ENCODE measurements at regions not wholly inside any gene's neighbourhood (a gene's known extent, or its start where the extent isn't known, plus 50 kb on each side); places are given as distances from the start of the nearest gene placed in this dataset.

GRCh38 chr11:92897487-92897886, 72.0 kb upstream of the MTNR1B start:
- Histone ChIP-seq H3K4me1 (no peaks in the 10 kb centered on the region), H3K4me3 (no peak overlapping the region), H3K9me3 (no peaks in the 10 kb centered on the region), H3K36me3 (no peaks in the 10 kb centered on the region), H3K27me3 (peaks cover 0 to 15% (median 0%) of the 10 kb centered on the region in 9 donors), H3K27ac (no peak overlapping the region)
- 83 to 88% (median 84%) methylated on average over 6 of the region's 6 CpGs for WGBS, 4 donors
- intact Hi-C loops (cut with DNase I): no loop called here
- no peak for TF ChIP-seq POLR2A (IDR thresholded peaks at IDR 0.05)
- no peak for TF ChIP-seq CTCF (IDR thresholded peaks at IDR 0.05)
- ATAC-seq (no peak), DNase-seq (no peak)

- 79 to 87% (median 84%) methylated on average over 1 of the region's 1 CpG for WGBS, 4 donors
- no peak overlapping the region for H3K27ac ChIP-seq
- intact Hi-C loops (cut with DNase I): no loop called here
- H3K27me3 ChIP-seq: peaks cover 0 to 11% (median 0%) of the 10 kb centered on the region in 9 donors
- H3K4me3 ChIP-seq: no peak overlapping the region
- H3K36me3 ChIP-seq: no peaks in the 10 kb centered on the region
- no peak for ATAC-seq
- H3K9me3 ChIP-seq: no peaks in the 10 kb centered on the region
- no peak for DNase-seq
- TF ChIP-seq CTCF (IDR thresholded peaks at IDR 0.05) (no peak), POLR2A (IDR thresholded peaks at IDR 0.05) (no peak)
- H3K4me1 ChIP-seq: no peaks in the 10 kb centered on the region
These were observed 67.0 kb upstream of the MTNR1B start for GRCh38 chr11:92902417-92902816.

GRCh38 chr11:92907671-92908070, 61.8 kb upstream of the MTNR1B start:
- intact Hi-C loops (cut with DNase I): no loop called here
- Histone ChIP-seq H3K27me3 (no peaks in the 10 kb centered on the region), H3K27ac (no peak overlapping the region), H3K9me3 (no peaks in the 10 kb centered on the region), H3K36me3 (no peaks in the 10 kb centered on the region), H3K4me1 (no peaks in the 10 kb centered on the region), H3K4me3 (no peak overlapping the region)
- TF ChIP-seq POLR2A (IDR thresholded peaks at IDR 0.05) (no peak), CTCF (IDR thresholded peaks at IDR 0.05) (no peak)
- 62 to 78% (median 73%) methylated on average over 4 of the region's 4 CpGs for WGBS, 4 donors
- ATAC-seq (no peak), DNase-seq (no peak)

GRCh38 chr11:92909214-92909613, 60.2 kb upstream of the MTNR1B start:
- Histone ChIP-seq H3K36me3 (no peaks in the 10 kb centered on the region), H3K4me3 (no peak overlapping the region), H3K27me3 (no peaks in the 10 kb centered on the region), H3K27ac (no peak overlapping the region), H3K9me3 (no peaks in the 10 kb centered on the region), H3K4me1 (no peaks in the 10 kb centered on the region)
- 87 to 92% (median 88%) methylated on average over 5 of the region's 5 CpGs for WGBS, 4 donors
- ATAC-seq (no peak), DNase-seq (no peak)
- intact Hi-C loops (cut with DNase I): no loop called here
- no peak for TF ChIP-seq CTCF (IDR thresholded peaks at IDR 0.05)
- no peak for TF ChIP-seq POLR2A (IDR thresholded peaks at IDR 0.05)

Measured in heart left ventricle (tissue), 16 donors.